ENCODE measurements at regions not wholly inside any gene's neighbourhood (a gene's known extent, or its start where the extent isn't known, plus 50 kb on each side); places are given as distances from the start of the nearest gene placed in this dataset.
A peak's percentile ranks its signal among the peaks of the same experiment; 100 is the strongest.
"Not testable (repeated sequence)": the region's sequence is repeated elsewhere in the genome, so short reads cannot be mapped to it uniquely, and the experiment has no call there.

DNA sequence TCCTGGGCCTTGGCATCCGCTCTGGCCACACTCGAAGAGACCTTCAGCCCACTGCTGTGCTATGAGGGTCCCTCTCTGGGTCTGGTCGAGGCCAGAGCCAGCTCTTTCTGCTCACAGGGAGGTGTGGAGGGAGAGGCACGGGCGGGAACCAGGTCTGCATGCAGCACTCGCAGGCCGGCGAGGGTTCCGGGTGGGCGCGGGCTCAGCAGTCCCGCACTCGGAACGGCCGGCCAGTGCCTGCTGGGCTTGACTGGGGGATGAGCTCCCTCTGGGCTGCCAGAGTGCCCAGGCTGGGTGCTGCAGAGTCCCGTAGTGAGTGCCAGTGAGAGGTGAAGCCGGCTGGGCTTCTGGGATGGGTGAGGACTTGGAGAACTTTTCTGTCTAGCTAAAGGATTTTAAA lies 882.7 kb downstream of the XPNPEP1 start:
- DNase-seq, result no peak

DNA sequence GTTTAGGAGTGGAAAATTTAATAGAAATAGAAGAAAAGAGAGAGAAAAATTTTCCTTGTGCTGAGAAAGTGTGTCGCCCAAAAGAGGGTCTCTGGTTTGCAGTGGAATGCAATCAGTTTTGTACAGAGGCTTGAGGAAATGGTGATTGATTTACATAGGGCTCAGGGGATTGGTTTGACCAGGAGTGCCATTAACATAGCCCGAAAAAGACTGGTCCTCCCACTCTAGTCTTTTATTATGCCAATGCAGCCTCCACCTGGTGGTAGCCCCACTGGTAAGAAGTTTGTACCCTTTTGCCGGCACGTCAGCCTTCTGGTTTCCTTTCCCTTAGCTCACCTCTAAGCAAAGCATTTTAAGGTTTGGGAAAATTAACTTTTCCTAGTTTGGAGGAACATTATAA lies 885.3 kb downstream of the XPNPEP1 start:
- DNase-seq, result no peak

DNA sequence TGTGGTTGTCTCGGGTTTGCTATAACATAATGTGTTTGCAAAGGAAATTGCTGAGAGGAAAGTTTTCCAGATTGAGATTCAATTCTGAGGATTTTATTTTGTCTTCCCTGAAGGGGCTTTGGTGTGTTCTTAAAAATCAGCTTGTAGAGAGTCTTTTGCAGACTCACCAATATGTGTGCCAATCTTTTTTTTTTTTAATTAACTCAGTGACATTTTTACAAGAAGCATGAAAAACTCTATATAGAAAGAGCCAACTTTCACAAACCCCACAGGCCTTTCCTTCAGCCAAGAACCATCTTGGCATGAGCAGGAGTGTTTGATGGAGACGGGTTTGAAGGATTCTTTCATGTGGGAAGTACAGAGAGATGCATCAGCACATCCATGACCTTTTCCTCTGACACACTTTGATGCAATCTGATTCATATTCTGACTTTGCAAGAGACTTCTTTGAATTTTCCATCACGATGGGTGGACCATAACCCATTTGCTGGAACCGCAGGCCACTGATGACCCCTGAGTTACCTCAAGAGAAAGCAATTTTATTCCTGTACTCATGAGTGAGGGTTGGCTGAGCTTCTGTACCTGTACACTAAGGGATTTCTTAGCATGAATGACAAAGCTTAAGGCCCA lies 892.6 kb downstream of the XPNPEP1 start:
- no peak for DNase-seq

DNA sequence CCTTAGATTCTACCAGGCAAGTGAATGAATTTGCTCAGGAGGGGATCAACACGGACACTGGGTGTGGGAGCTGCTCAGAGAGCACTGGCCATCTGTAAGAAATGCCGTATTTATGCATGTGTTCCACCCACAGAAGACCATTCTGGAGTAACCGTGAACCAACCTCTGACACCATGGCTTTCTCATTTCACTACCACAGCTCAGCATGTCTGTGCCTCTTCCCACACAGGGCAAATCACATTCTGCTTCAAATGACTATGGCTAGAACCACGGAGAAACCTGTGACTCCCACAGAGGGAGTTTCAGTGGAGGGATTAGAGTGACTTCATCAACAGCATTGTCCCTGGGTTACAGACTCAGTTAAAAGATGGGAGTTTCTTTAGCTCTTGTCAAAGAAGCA lies 893.4 kb downstream of the XPNPEP1 start:
- DNase-seq, result no peak

DNA sequence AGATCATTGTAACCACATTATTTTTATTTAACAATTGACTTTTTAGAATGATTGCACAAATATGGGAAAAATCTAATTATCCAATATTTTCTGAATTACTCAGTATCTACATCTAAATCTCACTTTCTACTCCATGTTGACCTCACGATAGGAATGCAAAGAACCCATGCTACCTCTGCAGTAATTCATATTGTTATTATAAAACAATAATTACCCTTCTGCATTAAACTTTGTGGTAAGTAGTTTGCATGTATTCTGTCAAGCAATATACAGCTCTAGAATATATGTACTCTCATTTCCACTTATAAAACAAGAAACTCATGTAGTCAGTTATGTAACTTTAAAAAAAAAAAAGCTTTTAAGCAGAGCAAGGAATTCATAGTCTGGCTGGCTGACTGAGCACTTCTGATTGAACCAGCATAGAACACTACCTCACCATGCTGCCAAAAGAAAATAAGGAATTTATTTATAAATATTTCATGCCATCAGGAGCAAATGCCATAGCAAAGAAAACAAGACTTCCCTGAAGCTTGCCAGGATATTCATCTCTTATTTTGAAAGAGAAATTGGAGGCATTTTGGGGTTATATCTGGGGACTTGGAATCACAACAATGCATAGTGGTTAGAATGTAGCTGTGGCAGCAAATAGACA lies 895.7 kb downstream of the XPNPEP1 start:
- DNase-seq, result no peak

DNA sequence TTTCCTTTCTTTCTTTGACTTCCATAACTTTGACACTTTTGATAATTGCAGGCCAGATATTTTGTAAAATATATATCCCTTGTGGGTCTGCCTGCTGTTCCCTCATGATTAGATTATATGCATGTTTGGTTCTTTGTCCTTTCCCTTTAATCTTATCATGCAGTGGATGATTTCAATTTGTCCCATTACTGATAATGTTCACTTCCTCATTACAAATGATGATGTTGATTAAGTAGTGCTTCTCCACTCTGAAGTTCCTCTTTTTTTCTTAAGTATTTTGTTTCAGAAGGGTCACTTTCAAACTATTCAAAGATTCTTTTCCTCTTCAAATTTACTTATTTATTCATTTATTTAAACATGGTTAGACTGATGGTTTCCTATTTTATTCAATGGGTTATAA lies 898.1 kb downstream of the XPNPEP1 start:
- no peak for DNase-seq

DNA sequence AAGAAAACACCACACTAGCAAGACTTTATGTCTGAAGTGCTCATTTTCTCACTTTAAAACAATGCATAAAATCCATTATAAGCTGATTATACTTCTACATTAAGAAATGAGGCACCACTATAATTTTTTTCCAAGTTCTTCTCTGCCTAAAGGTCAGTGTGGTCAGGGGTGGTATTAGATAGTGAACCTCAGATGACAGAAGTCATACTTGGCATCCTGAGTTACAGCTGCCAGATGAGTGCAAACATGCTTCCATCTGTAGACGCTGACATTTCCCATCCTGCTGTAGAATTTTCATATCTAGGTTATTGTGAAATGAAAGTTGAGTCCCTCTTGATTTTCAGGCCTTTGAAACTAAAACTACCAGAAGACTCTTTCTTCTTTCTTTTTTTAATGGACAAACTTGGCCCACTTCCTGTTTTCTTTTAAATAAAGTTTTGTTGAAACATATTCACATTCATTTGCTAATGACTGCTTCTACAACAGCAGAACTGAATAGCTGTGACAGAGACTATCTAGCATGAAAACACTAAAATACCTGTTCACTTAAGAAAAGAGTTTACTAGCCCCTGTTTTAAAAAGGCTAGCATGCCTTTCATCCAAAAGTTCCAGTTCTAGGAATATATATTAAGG lies 900.8 kb downstream of the XPNPEP1 start:
- DNase-seq, result no peak

DNA sequence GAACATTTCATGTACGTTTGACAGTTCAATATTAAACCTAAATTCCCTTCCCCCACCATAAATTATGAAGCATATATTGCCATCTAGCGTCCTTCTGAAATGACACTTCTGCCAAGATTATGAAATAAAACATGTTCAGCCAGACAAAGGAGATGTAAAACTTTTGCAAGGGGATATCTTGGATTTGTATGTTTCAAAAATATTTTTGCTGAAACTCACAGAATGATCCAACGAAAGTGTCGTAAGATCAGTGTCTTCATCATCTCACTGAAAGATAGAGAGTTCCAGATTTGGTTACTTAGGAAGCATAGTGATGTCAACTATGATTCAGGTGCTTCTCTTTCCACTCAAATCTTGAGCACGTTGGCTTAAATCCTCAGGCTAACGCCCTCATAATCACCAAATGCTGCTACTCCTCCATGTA lies 904.3 kb downstream of the XPNPEP1 start:
- DNase-seq, result no peak

DNA sequence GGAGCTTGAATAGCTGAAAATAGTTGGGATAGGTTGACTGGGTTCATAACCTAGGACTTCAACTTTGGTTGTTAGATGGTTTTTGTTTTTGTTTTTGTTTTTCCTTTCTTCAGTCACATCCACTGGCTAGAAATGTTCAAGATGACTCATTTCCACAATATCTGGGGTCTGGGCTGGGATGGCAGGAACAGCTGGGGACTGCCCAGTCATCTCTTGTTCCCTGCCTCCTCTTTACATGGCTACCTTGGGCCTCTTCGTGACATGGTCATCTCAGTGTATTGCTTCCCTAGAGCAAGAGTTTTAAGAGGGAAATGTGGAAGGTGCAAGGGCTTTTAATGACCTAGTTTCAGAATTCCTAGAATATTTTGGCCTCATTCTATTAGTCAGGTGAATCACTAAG lies 915.8 kb downstream of the XPNPEP1 start:
- DNase-seq, result no peak

DNA sequence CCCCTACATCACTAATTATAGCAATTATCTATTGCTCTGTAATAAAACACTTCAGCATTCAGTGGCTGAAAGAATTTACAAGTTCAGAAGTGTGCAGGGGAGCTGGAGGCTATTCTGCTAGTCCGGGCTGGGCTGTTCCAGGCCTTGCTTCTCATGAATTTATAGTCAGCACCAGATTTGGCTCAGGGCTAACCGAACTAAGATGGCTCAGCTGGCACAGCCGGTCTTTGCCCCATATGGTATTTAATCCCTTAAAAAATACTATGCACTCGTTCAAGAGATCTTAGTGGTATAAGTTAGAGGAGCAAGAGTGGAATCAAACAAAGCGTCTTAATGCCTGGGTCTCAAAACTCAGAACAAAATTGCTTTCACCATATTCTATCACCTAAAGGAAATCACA lies 932.9 kb downstream of the XPNPEP1 start:
- DNase-seq, result no peak

DNA sequence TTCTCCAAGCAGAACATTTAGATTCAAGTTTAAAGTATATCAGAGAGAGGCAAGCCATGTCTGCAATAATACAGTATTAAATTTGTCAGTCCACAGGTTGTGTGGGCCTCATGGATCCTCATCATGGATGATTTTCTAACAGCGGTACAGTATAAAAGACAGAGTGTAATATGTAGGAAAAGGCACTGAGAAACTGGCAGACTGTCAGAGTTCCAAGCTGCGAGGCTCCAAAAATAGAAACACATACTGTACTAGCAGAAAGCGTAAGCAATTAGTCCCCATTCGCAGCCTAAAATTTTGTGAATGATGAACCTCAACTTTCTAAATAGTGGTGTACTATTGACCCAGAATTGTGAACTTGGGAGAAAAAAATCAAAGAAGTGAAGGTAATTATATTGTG lies 933.3 kb downstream of the XPNPEP1 start:
- no peak for DNase-seq

DNA sequence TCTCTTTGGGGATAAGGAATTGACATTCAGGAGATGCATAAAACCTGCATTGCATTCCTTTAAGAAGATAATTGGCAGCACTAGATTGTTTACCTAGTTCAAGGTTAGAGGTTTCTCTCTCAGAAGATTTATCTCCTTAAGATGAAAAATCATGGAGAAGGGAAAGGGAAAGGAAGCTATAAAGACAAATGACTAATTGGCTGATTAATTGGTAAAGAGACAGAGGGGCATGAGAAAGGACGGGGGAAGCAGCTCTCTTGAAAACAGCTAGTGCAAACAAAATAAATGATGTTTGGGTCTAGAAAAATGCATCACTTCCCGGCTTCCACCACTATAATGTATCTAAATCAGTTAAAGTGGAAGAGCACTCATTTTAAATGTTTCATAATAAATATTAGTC lies 941.2 kb downstream of the XPNPEP1 start:
- DNase-seq, result no peak

DNA sequence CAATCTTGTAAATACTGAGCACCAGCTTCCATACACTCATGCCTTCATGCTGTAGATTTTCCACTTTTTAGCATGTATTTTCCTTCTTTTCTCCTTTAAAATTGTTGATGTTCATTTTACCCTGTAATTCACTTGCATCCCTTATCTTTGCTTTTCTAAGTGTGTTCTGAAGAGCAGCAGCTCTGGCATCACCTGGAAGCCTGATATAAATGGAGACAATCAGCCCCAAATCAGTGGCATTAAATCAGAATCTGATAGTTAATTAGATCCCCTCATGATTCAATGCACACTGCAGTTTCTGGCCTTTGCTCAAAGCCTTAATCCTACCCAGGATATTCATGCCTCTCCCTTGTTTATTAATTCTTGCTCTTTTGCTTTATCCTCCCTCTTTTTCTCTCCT lies 942.4 kb downstream of the XPNPEP1 start:
- no peak for DNase-seq

DNA sequence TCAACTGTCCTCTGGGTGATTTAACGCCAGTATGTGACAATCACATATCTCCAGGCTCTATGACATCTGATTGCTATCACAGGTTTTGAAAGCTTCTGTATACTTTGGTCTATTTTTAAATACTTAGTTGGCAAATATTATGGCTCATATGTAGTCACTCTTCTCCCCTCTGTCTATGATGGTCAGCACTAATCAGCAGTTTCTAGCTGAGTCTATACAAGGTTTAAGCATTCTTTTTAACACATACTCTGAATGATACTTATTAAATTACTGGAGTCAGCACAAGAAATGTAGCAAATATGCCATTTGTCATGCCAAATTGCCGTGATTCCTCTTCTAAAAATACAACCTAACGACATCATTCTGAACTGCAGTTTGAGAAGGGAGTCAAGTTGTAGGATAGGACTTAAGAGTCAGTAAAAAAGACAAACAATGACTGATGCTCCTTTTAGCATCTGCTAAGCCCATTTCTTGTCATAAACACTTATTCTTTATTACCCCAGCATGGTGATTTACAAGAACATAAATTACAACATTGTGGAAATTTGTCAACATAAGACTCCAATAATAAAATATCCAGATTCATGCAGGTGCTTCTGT lies 947.8 kb downstream of the XPNPEP1 start:
- DNase-seq, result no peak

DNA sequence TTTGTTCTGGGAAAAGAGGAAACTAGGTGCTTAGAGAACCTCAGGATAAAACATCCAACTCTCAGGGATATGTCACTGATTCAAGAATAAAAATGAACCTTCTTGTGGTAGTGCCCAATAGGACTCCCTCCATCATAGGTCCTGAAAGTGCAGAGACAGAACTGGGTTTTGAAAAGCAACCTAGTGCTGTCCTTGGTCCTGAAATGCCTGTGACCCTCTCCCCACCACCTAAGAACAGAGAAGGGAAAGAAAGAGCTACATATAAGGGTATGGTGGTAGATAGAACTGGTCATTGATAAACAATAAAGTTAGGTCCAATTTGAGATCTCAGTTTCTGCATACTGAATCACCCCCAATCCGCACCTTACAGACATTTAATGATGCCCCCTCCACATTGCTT lies 953.3 kb downstream of the XPNPEP1 start:
- DNase-seq, result no peak

DNA sequence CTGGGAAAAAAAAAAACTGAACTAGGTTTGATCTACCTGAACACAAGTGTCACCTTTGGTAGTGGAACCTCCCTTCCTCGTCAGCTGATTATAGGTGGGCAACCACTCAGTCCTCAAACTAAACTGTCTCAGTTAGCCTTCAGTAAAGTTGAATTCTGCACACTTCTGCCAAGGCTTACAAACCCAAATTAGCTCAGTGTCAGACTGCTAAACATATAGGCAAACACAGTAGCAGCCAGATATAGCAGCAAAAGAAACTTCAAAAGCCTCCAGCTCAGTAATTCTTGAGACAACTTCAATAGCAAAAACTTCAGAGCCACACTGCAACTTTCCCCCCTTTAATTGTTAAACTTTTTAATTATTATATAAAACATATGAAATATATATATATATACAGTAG lies 956.9 kb downstream of the XPNPEP1 start:
- DNase-seq, result no peak

DNA sequence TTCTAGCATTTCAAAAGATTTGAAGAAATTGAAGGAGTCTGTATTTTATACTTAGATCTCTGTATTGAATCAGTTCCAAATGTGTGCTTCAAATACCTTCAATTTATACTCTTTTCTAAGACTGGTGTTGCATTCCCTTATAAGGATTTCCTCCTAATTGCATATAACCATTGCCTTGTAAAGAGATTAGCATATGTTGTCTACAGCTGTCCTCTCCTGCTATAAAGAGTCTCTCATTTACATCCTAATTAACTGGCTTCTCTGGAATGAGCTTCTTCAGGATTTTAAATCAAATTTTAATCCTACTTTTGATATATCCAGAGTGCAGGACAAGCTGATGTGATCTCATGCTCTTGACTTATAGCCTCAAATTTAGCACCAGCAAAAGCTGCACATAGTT lies 957.3 kb downstream of the XPNPEP1 start:
- no peak for DNase-seq

DNA sequence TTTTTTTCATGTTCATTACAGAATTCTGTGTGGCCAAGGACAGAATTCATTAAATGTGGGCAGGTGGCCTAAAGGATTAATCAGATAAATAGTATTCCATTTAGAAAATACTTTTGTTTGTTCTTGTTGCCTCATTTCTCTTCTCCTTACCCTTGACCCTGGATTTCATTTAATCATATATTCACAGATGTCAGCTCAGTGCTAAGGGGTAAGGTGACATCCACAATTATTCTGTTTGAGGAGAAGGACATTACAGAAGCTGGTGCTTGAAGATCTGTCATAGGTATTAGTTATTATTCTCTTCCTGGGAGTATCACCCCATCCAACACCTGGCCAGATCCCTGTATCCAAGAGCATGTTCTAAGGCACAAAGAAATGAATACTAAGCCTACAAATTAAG lies 961.1 kb downstream of the XPNPEP1 start:
- DNase-seq, result no peak

DNA sequence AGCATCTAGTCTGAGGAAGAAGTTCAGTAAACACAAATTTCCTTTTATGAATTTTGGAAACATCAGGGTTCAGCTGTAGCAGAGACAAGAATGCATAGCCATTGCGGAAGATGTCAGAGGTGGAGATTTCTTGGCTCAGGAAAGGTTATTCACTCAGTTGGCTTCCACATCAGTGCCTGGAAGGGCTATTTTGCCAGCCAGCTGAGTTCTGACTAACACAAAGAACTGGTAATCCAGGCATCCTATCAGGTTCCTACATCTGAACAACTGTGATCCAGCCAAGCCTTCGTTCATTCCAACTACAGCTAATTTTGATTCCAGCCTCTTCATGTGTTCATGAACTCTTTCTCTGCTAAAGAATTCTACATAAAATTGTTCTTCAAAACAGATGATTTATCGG lies 965.6 kb downstream of the XPNPEP1 start:
- no peak for DNase-seq

DNA sequence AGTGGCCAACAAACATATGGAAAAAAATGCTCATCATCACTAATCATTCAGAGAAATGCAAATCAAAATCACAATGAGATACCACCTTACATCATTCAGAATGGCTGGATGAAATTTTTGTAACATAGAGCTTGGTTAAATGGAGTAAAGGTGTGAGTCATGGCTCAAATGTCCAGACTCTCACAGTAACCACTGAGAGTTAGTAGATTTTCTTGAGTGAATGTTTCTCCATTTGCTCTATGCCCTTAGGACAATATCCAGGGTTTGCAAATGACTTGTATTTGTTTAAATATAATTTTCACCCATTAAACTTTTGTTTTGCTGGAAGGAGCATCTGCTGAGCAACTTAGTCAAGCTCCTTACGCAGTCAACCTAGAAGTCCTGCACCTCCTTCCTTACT lies 967.2 kb downstream of the XPNPEP1 start:
- no peak for DNase-seq

DNA sequence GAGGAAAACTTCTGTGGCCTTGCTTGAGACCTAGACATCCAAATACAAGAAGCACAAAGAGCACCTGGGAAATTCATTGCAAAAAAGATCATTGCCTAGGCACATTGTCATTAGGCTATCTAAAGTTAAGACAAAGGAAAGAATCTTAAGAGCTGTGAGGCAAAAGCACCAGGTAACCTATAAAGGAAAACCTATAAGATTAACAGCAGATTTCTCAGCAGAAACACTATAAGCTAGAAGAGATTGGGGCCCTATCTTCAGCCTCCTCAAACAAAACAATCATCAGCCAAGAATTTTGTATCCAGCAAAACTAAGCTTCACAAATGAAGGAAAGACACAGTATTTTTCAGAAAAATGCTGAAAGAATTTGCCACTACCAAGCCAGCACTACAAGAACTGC lies 1003.3 kb downstream of the XPNPEP1 start:
- not testable (repeated sequence) for DNase-seq

DNA sequence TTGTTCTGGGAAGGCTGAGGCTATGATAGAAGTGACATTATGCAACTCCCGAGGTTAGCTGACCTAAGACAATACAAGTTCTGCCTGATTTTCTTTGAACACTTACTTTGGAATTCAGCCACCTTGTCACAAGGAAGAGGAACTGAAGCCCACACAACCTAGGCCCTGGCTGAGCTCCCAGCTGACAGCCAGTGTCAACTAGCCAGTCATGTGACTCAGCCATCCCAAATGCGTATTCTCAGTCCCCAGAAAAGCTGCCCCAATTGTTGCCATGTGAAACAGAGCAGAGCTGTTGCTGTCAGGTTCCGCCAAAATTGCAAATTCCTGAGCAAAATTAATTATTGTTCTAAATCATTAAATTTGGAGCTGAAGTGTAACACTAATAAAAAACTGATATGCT lies 1010.0 kb downstream of the XPNPEP1 start:
- DNase-seq, result no peak

DNA sequence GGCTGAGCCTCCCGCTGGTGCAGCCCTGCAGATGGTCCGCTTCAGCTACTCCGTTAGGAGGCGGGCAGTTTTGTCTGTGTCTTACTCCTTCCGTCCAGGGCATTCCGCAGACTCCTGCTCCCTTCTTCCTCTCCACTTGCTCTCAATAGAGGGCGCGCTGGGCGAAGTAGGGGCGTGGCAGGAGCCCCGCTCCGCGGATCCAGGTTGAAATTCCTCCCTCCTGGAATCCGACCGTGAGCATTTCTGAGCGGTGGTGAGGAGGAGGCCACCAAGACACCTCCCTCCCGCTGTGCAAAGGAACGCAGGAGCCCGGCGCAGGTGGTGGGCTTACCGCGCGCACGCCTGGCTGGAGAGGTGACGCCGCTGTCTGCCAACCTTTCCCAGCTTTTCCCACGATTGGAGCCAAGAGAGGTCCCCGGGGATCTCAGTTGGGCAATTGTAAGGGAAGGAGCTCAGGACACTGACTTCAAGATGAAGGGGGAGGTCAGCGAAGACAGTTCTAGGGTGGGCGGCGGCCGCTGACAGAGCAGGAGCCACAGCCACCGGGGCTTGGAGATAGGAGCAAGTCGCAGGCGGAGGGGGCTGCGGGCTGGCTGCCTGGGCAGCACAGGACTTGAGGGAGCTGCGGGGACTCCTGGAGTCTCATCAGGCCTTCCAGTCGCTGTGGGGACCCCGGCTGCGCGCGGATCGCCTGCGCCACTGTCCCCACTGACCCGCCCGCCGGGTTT lies 1011.3 kb downstream of the XPNPEP1 start:
- DNase-seq, result peak in 1 of 2 experiments; percentile 11

DNA sequence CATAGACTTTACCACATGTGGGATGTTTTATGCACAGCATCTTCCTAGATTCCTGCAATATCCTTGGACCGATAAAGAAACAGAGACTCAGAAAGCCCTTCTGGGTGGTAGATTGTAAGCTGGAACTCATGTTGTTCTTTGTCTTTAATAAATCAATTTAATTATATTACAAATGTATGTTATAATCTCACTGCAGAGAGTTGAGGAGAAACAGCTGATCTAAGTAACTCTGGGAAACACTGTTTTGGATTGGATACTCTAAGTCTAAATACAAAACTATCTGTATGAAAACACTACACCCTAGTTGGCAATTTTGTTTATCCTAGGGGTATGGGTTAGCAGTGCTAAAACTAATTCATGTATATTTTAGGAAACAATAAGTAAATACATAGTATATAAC lies 1015.2 kb downstream of the XPNPEP1 start:
- DNase-seq, result no peak
